Ishikawa (cell line): ENCODE measurements at regions not wholly inside any gene's neighbourhood (a gene's known extent, or its start where the extent isn't known, plus 50 kb on each side); places are given as distances from the start of the nearest gene placed in this dataset.

Source experiments
- EP300 ChIP-seq: IDR thresholded peaks from 2 replicates; pipeline ENCODE4 v1.6.1; 2012; ENCODE audit warnings: borderline replicate concordance
- RAD21 ChIP-seq: IDR thresholded peaks from 2 replicates; pipeline ENCODE4 v1.6.1; 2012; ENCODE audit warnings: low read depth
- TCF12 ChIP-seq: IDR thresholded peaks from 2 replicates; pipeline ENCODE4 v1.6.1; 2012; ENCODE audit warnings: low read depth

DNA sequence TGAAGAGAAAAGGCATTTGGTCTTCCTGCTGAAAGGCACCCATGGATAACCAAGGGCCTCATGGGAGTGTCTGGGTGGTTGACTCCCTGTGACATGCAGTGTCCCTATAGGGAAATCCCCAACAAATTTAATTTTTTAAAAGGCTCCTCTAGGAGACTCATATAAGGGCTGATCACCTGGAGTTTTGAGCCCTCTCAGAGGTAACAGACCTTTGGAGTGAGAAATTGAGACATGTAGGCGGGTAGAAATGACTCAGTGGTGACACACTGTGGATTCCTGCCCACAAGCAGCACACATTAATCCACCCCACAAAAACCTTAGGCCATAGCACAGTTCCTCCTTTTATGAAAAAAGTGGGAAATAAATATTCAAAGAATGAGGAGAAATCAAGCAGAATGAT is 557.0 kb upstream of the CNTNAP5 start:
- no peak for TF ChIP-seq RAD21
- no peak for TF ChIP-seq TCF12
- TF ChIP-seq EP300 = no peak
